HepG2 (cell line): ENCODE measurements at regions not wholly inside any gene's neighbourhood (a gene's known extent, or its start where the extent isn't known, plus 50 kb on each side); places are given as distances from the start of the nearest gene placed in this dataset.

ENCODE experiments used
- PREB ChIP-seq: sonication (generic); formaldehyde crosslinking; IDR thresholded peaks from 2 replicates; pipeline ENCODE4 v1.4.0; 2020; ENCODE audit warnings: missing genetic modification reagents
- RAD21 ChIP-seq: fragments of 450-650 bp; formaldehyde crosslinking; IDR thresholded peaks from 2 replicates; pipeline ENCODE4 v1.5.0; 2020; ENCODE audit warnings: mild to moderate bottlenecking
- ZNF407 ChIP-seq: sonication (generic); formaldehyde crosslinking; IDR thresholded peaks from one replicate; pipeline ENCODE4 v1.5.1; 2020; ENCODE audit warnings: mild to moderate bottlenecking, missing genetic modification reagents; ENCODE audit errors: not compliant biosample characterization
- ZNF713 ChIP-seq: sonication (generic); formaldehyde crosslinking; IDR thresholded peaks from 2 replicates; pipeline ENCODE4 v1.4.0; 2020; ENCODE audit warnings: mild to moderate bottlenecking, missing genetic modification reagents
- ZNF879 ChIP-seq: sonication (generic); formaldehyde crosslinking; IDR thresholded peaks from 2 replicates; pipeline ENCODE4 v1.8.1; 2023; ENCODE audit warnings: missing genetic modification reagents
- TF ChIP-seq, protein P1 (sequence below), 2 experiments: IDR thresholded peaks; 2 replicates each; pipeline ENCODE4 v1.6.1; 2011 to 2012; ENCODE audit warnings: low read length in 2 of 2, borderline replicate concordance in 1 of 2, low read depth in 1 of 2, mild to moderate bottlenecking in 1 of 2, moderate library complexity in 1 of 2

GRCh38 chr4:188412499-188412898 lies 273.3 kb downstream of the TRIML1 start:
- TF ChIP-seq, protein P1, sequence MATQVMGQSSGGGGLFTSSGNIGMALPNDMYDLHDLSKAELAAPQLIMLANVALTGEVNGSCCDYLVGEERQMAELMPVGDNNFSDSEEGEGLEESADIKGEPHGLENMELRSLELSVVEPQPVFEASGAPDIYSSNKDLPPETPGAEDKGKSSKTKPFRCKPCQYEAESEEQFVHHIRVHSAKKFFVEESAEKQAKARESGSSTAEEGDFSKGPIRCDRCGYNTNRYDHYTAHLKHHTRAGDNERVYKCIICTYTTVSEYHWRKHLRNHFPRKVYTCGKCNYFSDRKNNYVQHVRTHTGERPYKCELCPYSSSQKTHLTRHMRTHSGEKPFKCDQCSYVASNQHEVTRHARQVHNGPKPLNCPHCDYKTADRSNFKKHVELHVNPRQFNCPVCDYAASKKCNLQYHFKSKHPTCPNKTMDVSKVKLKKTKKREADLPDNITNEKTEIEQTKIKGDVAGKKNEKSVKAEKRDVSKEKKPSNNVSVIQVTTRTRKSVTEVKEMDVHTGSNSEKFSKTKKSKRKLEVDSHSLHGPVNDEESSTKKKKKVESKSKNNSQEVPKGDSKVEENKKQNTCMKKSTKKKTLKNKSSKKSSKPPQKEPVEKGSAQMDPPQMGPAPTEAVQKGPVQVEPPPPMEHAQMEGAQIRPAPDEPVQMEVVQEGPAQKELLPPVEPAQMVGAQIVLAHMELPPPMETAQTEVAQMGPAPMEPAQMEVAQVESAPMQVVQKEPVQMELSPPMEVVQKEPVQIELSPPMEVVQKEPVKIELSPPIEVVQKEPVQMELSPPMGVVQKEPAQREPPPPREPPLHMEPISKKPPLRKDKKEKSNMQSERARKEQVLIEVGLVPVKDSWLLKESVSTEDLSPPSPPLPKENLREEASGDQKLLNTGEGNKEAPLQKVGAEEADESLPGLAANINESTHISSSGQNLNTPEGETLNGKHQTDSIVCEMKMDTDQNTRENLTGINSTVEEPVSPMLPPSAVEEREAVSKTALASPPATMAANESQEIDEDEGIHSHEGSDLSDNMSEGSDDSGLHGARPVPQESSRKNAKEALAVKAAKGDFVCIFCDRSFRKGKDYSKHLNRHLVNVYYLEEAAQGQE (IDR thresholded peaks at IDR 0.05; ENCODE audit: borderline replicate concordance in 1 of 2, low read depth in 1 of 2, low read length in 2 of 2) = no peak
- TF ChIP-seq ZNF407 (CRISPR knock-in tag) = no peak
- no peak for TF ChIP-seq PREB
- no peak for TF ChIP-seq RAD21 (CRISPR knock-in tag)
- no peak for TF ChIP-seq ZNF879
- no peak for TF ChIP-seq ZNF713 (CRISPR knock-in tag)
